NCI-H345 (cell line): ENCODE measurements at regions not wholly inside any gene's neighbourhood (a gene's known extent, or its start where the extent isn't known, plus 50 kb on each side); places are given as distances from the start of the nearest gene placed in this dataset.
"Not testable (repeated sequence)": the region's sequence is repeated elsewhere in the genome, so short reads cannot be mapped to it uniquely, and the experiment has no call there.

Experiments
- DNase-seq: peaks from one replicate; lab custom pipeline; 2025; lab: John Stamatoyannopoulos, UW

GRCh38 chr2:83874712-83875430 is 584.2 kb downstream of the SUCLG1 start:
- DNase-seq: no peak

- no peak for DNase-seq
These were observed 585.0 kb downstream of the SUCLG1 start for GRCh38 chr2:83874066-83874465.

GRCh38 chr2:83873110-83873509 is 586.0 kb downstream of the SUCLG1 start:
- no peak for DNase-seq

GRCh38 chr2:83866211-83866610 is 592.9 kb downstream of the SUCLG1 start:
- DNase-seq: no peak

- no peak for DNase-seq
These were observed 596.5 kb downstream of the SUCLG1 start for GRCh38 chr2:83862600-83862999.

GRCh38 chr2:83860320-83860719 is 598.8 kb downstream of the SUCLG1 start:
- no peak for DNase-seq

- DNase-seq: no peak
These were observed 599.5 kb downstream of the SUCLG1 start for GRCh38 chr2:83859553-83859952.

- DNase-seq: no peak
These were observed 608.0 kb downstream of the SUCLG1 start for GRCh38 chr2:83851066-83851465.

- no peak for DNase-seq
These were observed 608.9 kb downstream of the SUCLG1 start for GRCh38 chr2:83850071-83850725.

GRCh38 chr2:83844490-83844889 is 614.6 kb downstream of the SUCLG1 start:
- no peak for DNase-seq

GRCh38 chr2:83842421-83842820 is 616.7 kb downstream of the SUCLG1 start:
- DNase-seq: no peak

GRCh38 chr2:83837823-83838222 is 621.3 kb downstream of the SUCLG1 start:
- DNase-seq: no peak

- no peak for DNase-seq
These were observed 631.5 kb downstream of the SUCLG1 start for GRCh38 chr2:83827618-83828017.

GRCh38 chr2:83826577-83826976 is 632.5 kb downstream of the SUCLG1 start:
- no peak for DNase-seq

- no peak for DNase-seq
These were observed 635.9 kb downstream of the SUCLG1 start for GRCh38 chr2:83823229-83823628.

GRCh38 chr2:83817511-83817910 is 641.6 kb downstream of the SUCLG1 start:
- no peak for DNase-seq

GRCh38 chr2:83808878-83809277 is 650.2 kb downstream of the SUCLG1 start:
- DNase-seq: no peak

- DNase-seq: no peak
These were observed 656.5 kb downstream of the SUCLG1 start for GRCh38 chr2:83802604-83803003.

GRCh38 chr2:83795777-83796176 is 663.3 kb downstream of the SUCLG1 start:
- no peak for DNase-seq

GRCh38 chr2:83790467-83790866 is 668.6 kb downstream of the SUCLG1 start:
- not testable (repeated sequence) for DNase-seq

GRCh38 chr2:83789674-83790073 is 669.4 kb downstream of the SUCLG1 start:
- DNase-seq: not testable (repeated sequence)

- not testable (repeated sequence) for DNase-seq
These were observed 670.0 kb downstream of the SUCLG1 start for GRCh38 chr2:83788938-83789566.

GRCh38 chr2:83787189-83787588 is 671.9 kb downstream of the SUCLG1 start:
- no peak for DNase-seq
